H1 (cell line): ENCODE measurements at regions not wholly inside any gene's neighbourhood (a gene's known extent, or its start where the extent isn't known, plus 50 kb on each side); places are given as distances from the start of the nearest gene placed in this dataset.

Experiments
- CTCF ChIA-PET: fragments of 300-600 bp; sonication (Branson Sonifier 250); formaldehyde crosslinking; loops from one replicate; lab custom pipeline; 2021; ENCODE audit not compliant: partially characterized antibody; lab: Charles Lee
- POLR2A ChIA-PET: fragments of 300-600 bp; sonication (Branson Sonifier 250); formaldehyde crosslinking; loops from one replicate; lab custom pipeline; 2021; ENCODE audit warnings: inconsistent platforms; ENCODE audit not compliant: partially characterized antibody; lab: Charles Lee
- DNase-seq, 2 experiments: peaks; one replicate each; pipeline versions ENCODE4 v3.0.0 to v3.0.0-alpha.2; 2010 to 2022; ENCODE audit warnings: low spot score in 2 of 2, low read depth in 1 of 2, mixed read lengths in 1 of 2
- FAIRE-seq: peaks from 2 replicates; lab custom pipeline; 2011; peaks lifted over from hg19 to GRCh38; lab: Jason Lieb, UNC
- H2AFZ ChIP-seq: 2 replicates; pipeline ENCODE4 v1.8.1; 2012; ENCODE audit warnings: low read length, inconsistent platforms
- H2AK5ac ChIP-seq: 2 replicates; pipeline ENCODE4 v1.6.1; 2013; ENCODE audit warnings: low read depth, low read length
- H2BK120ac ChIP-seq: replicated peaks from 2 replicates; pipeline ENCODE3; 2013; ENCODE audit warnings: low read depth, low read length, inconsistent platforms
- H2BK12ac ChIP-seq: 2 replicates; pipeline ENCODE4 v1.6.1; 2013; ENCODE audit warnings: low read depth, low read length
- H2BK15ac ChIP-seq: 2 replicates; pipeline ENCODE4 v1.6.1; 2013; ENCODE audit warnings: low read length
- H2BK20ac ChIP-seq: 2 replicates; pipeline ENCODE4 v1.6.1; 2013; ENCODE audit warnings: low read length
- H2BK5ac ChIP-seq: 2 replicates; pipeline ENCODE4 v1.6.1; 2013; ENCODE audit warnings: low read depth, low read length
- H3K14ac ChIP-seq: 2 replicates; pipeline ENCODE4 v1.6.1; 2013; ENCODE audit warnings: inconsistent platforms; ENCODE audit not compliant: insufficient read length
- H3K18ac ChIP-seq: 2 replicates; pipeline ENCODE4 v1.6.1; 2013; ENCODE audit warnings: low read length; ENCODE audit errors: extremely low read depth
- H3K23ac ChIP-seq: 2 replicates; pipeline ENCODE4 v1.6.1; 2013; ENCODE audit warnings: inconsistent platforms; ENCODE audit not compliant: insufficient read length
- H3K23me2 ChIP-seq: 2 replicates; pipeline ENCODE4 v1.6.1; 2013; ENCODE audit warnings: low read depth, low read length
- H3K27ac ChIP-seq: 2 replicates; pipeline ENCODE4 v1.6.1; 2011; ENCODE audit warnings: low read depth, low read length, inconsistent platforms
- H3K27me3 ChIP-seq, 4 experiments: replicated peaks in 1 of 4; 1 replicate in 1 of 4; 2 replicates in 3 of 4; pipeline versions ENCODE4 v1.6.1 to v1.8.1; 2011 to 2013; ENCODE audit warnings: low read length in 3 of 4, mild to moderate bottlenecking in 3 of 4, inconsistent platforms in 2 of 4, mixed read lengths in 2 of 4, moderate library complexity in 1 of 4; ENCODE audit not compliant: control insufficient read depth in 3 of 4, insufficient read depth in 3 of 4; ENCODE audit errors: extremely low read depth in 1 of 4
- H3K36me3 ChIP-seq, 4 experiments: 2 replicates each; pipeline versions ENCODE4 v1.6.1 to v1.8.1; 2011 to 2013; ENCODE audit warnings: mild to moderate bottlenecking in 4 of 4, low read length in 3 of 4, moderate library complexity in 2 of 4, control low read depth in 1 of 4, inconsistent platforms in 1 of 4; ENCODE audit not compliant: insufficient read depth in 4 of 4, control insufficient read depth in 2 of 4
- H3K4ac ChIP-seq: replicated peaks from 2 replicates; pipeline ENCODE3; 2013; ENCODE audit warnings: low read length, low read depth, mixed read lengths, inconsistent platforms; ENCODE audit not compliant: insufficient read length
- H3K4me1 ChIP-seq, 4 experiments: replicated peaks in 1 of 4; 1 replicate in 1 of 4; 2 replicates in 3 of 4; pipeline versions ENCODE4 v1.6.1 to v1.8.1; 2011 to 2013; ENCODE audit warnings: low read length in 3 of 4, inconsistent platforms in 2 of 4, mixed read lengths in 1 of 4; ENCODE audit not compliant: insufficient read depth in 4 of 4, control insufficient read depth in 3 of 4
- H3K4me2 ChIP-seq, 2 experiments: 2 replicates each; pipeline versions ENCODE4 v1.6.1 to v1.8.1; 2011 to 2013; ENCODE audit warnings: low read depth in 2 of 2, low read length in 2 of 2, control low read depth in 1 of 2, inconsistent platforms in 1 of 2, mild to moderate bottlenecking in 1 of 2; ENCODE audit not compliant: insufficient read depth in 1 of 2
- H3K4me3 ChIP-seq, 4 experiments: fragments of 200-600, 300-600 bp in 1 of 4; sonication (generic), shearing (Covaris generic), sonication (Bioruptor Twin) in 1 of 4; 2 replicates each; pipeline versions ENCODE4 v1.5.1 to v1.8.1; 2011 to 2016; ENCODE audit warnings: low read length in 4 of 4, low read depth in 3 of 4, control low read depth in 2 of 4, inconsistent platforms in 2 of 4, mild to moderate bottlenecking in 2 of 4, mixed read lengths in 1 of 4, moderate library complexity in 1 of 4; ENCODE audit not compliant: insufficient read depth in 2 of 4; ENCODE audit errors: extremely low read depth in 1 of 4
- H3K56ac ChIP-seq: replicated peaks from 2 replicates; pipeline ENCODE3; 2013; ENCODE audit warnings: low read depth, mild to moderate bottlenecking, mixed read lengths, low read length, inconsistent platforms; ENCODE audit not compliant: insufficient read length
- H3K79me1 ChIP-seq: 2 replicates; pipeline ENCODE4 v1.6.1; 2013; ENCODE audit warnings: low read depth, low read length, control low read depth
- H3K79me2 ChIP-seq, 2 experiments: 2 replicates each; pipeline versions ENCODE4 v1.6.1 to v1.8.1; 2012 to 2013; ENCODE audit warnings: low read length in 2 of 2, mild to moderate bottlenecking in 2 of 2, inconsistent platforms in 1 of 2; ENCODE audit not compliant: insufficient read depth in 2 of 2, control insufficient read depth in 1 of 2
- H3K9ac ChIP-seq, 4 experiments: replicated peaks in 1 of 4; 1 replicate in 1 of 4; 2 replicates in 3 of 4; pipeline versions ENCODE4 v1.6.1 to v1.8.1; 2011 to 2013; ENCODE audit warnings: low read depth in 3 of 4, low read length in 3 of 4, control low read depth in 2 of 4, mild to moderate bottlenecking in 2 of 4, moderate library complexity in 2 of 4, inconsistent platforms in 1 of 4; ENCODE audit errors: extremely low read depth in 1 of 4
- H3K9me3 ChIP-seq, 2 experiments: 2 replicates each; pipeline versions ENCODE4 v1.6.1 to v1.8.1; 2012 to 2013; ENCODE audit warnings: mild to moderate bottlenecking in 2 of 2, moderate library complexity in 2 of 2, control low read depth in 1 of 2, inconsistent platforms in 1 of 2, low read depth in 1 of 2, low read length in 1 of 2, mixed read lengths in 1 of 2; ENCODE audit not compliant: insufficient read depth in 2 of 2
- H4K20me1 ChIP-seq, 2 experiments: replicated peaks in 1 of 2; 2 replicates each; pipeline versions ENCODE3 to v1.8.1; 2011 to 2013; ENCODE audit warnings: inconsistent platforms in 2 of 2, low read length in 2 of 2, mild to moderate bottlenecking in 1 of 2; ENCODE audit not compliant: insufficient read depth in 2 of 2, control insufficient read depth in 1 of 2
- H4K5ac ChIP-seq: 2 replicates; pipeline ENCODE4 v1.6.1; 2013; ENCODE audit warnings: low read length, low read depth, mixed read lengths, inconsistent platforms; ENCODE audit not compliant: insufficient read length
- H4K8ac ChIP-seq: 2 replicates; pipeline ENCODE4 v1.8.0; 2013; ENCODE audit warnings: mild to moderate bottlenecking, moderate library complexity, low read length, inconsistent platforms; ENCODE audit not compliant: insufficient read depth; ENCODE audit errors: extremely low read depth
- H4K91ac ChIP-seq: replicated peaks from 2 replicates; pipeline ENCODE3; 2013; ENCODE audit warnings: low read length, mixed read lengths, inconsistent platforms; ENCODE audit not compliant: insufficient read length
- CBX8 ChIP-seq: fragments of 300-800, 300-1000 bp; sonication (generic); IDR thresholded peaks from 2 replicates; pipeline ENCODE4 v1.7.1; 2016; ENCODE audit warnings: low read depth, low read length, borderline replicate concordance
- CTBP2 ChIP-seq: IDR thresholded peaks from 2 replicates; pipeline ENCODE4 v1.7.0; 2011; ENCODE audit warnings: borderline replicate concordance, mild to moderate bottlenecking, moderate library complexity, mixed read lengths, low read length; ENCODE audit not compliant: insufficient read depth, insufficient read length
- KDM4A ChIP-seq: IDR thresholded peaks from one replicate; pipeline ENCODE4 v1.7.1; 2012; ENCODE audit warnings: low read depth, mild to moderate bottlenecking, moderate library complexity, low read length, inconsistent platforms; ENCODE audit not compliant: severe bottlenecking
- KDM5A ChIP-seq: fragments of 200-600 bp; IDR thresholded peaks from 2 replicates; pipeline ENCODE4 v1.7.1; 2012; ENCODE audit warnings: mild to moderate bottlenecking, low read length, inconsistent platforms, mixed read lengths
- RFX5 ChIP-seq: IDR thresholded peaks from 2 replicates; pipeline ENCODE4 v1.6.1; 2011; ENCODE audit warnings: low read depth, low read length, improper control_type of control experiment, borderline replicate concordance
- TEAD4 ChIP-seq: IDR thresholded peaks from 2 replicates; pipeline ENCODE4 v1.6.1; 2012; ENCODE audit warnings: low read depth, low read length, inconsistent platforms, mixed read lengths
- ZNF274 ChIP-seq: IDR thresholded peaks from 2 replicates; pipeline ENCODE4 v1.7.0; 2012; ENCODE audit warnings: low read length, borderline replicate concordance; ENCODE audit errors: extremely low read depth
- WGBS, 2 experiments: shearing (Covaris generic) in 1 of 2; methylation state at CpG; one replicate each; pipeline versions ENCODE4 v1.1.6 to v1.1.7; 2013 to 2015; ENCODE audit warnings: low lambda C conversion rate in 2 of 2, mixed read lengths in 2 of 2, inconsistent platforms in 1 of 2, low coverage in 1 of 2, missing lambda C conversion rate in 1 of 2; ENCODE audit not compliant: insufficient replicate concordance in 2 of 2, insufficient coverage in 1 of 2, insufficient read length in 1 of 2; ENCODE audit errors: extremely low coverage in 1 of 2, missing lambda C conversion rate in 1 of 2; 5-methylcytosine and 5-hydroxymethylcytosine counted together

DNA sequence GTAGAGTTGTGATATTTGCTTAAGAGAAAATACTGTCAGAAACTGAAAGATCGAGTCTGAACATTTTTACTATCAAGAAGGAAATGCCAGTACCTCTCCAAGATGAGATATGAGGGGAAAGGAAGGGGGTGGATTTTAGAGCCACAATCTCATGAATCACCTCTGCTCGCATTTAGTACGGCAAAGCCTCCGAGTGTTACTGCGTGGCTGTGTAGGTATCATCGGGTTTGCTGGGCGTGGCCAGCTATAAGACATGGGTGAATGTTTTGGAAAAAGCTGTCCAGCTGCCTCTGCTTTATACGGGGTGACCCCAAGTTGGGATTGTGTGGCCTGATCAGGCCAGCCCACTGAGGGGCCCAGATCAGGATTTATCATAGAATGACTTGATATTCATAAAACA is 826.4 kb downstream of the SOCS6 start:
- Histone ChIP-seq H4K91ac (no peak overlapping the region), H3K4me2 (no peak overlapping the region), H3K79me1 (no peaks in the 10 kb centered on the region), H4K5ac (no peak overlapping the region), H3K18ac (no peak overlapping the region), H2BK12ac (no peak overlapping the region), H3K9me3 (peaks cover 55 to 60% of the 10 kb centered on the region in 2 experiments), H2BK120ac (no peak overlapping the region), H3K14ac (no peak overlapping the region), H3K4me1 (no peaks in the 10 kb centered on the region), H2AK5ac (no peak overlapping the region), H4K20me1 (no peaks in the 10 kb centered on the region), H3K23me2 (no peaks in the 10 kb centered on the region), H3K4me3 (no peak overlapping the region), H2AFZ (no peak overlapping the region), H2BK20ac (no peak overlapping the region), H4K8ac (no peak overlapping the region), H3K4ac (no peak overlapping the region), H3K27me3 (no peaks in the 10 kb centered on the region), H3K36me3 (no peaks in the 10 kb centered on the region), H2BK15ac (no peak overlapping the region), H3K56ac (no peak overlapping the region), H3K79me2 (no peaks in the 10 kb centered on the region), H3K23ac (no peak overlapping the region), H2BK5ac (no peak overlapping the region), H3K27ac (no peak overlapping the region), H3K9ac (no peak overlapping the region)
- no peak for TF ChIP-seq KDM5A
- no peak for TF ChIP-seq CBX8
- TF ChIP-seq ZNF274 = no peak
- no peak for TF ChIP-seq CTBP2
- TF ChIP-seq RFX5 = no peak
- no peak for TF ChIP-seq KDM4A
- no peak for TF ChIP-seq TEAD4
- WGBS, 2 experiments = 82% methylated on average over 8 of the region's 8 CpGs; no CpG with 5 or more reads in 1 of the 2 experiments
- CTCF ChIA-PET = no interaction called here
- DNase-seq (no peak), FAIRE-seq (no peak)
- POLR2A ChIA-PET = no interaction called here
